ENCODE measurements at regions not wholly inside any gene's neighbourhood (a gene's known extent, or its start where the extent isn't known, plus 50 kb on each side); places are given as distances from the start of the nearest gene placed in this dataset.

DNA sequence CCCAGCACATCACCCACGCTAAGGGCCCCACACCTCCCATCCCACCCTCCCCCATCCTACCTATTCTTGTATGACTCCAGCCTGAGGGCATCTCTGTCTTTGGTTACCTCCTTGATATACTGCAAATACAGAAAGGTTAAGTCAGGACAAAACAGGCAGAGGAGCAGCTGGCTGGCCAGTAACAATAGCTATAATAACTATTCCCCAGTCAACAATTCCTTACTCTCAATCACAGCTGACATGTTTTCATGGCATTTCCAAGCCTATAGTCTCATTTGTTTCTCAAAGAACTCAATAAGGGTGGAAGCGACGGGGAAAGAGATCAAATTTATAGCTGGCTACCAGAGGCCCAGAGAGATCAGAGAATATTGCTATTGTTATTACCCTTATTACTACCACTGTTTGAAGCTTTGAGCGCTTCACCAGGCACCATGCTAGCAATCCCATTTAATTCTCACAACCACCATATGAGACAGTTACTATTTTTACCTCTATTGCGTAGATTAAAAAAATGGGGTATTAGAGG, 93.0 kb upstream of the C2CD4B start:
- TF ChIP-seq, protein P1, sequence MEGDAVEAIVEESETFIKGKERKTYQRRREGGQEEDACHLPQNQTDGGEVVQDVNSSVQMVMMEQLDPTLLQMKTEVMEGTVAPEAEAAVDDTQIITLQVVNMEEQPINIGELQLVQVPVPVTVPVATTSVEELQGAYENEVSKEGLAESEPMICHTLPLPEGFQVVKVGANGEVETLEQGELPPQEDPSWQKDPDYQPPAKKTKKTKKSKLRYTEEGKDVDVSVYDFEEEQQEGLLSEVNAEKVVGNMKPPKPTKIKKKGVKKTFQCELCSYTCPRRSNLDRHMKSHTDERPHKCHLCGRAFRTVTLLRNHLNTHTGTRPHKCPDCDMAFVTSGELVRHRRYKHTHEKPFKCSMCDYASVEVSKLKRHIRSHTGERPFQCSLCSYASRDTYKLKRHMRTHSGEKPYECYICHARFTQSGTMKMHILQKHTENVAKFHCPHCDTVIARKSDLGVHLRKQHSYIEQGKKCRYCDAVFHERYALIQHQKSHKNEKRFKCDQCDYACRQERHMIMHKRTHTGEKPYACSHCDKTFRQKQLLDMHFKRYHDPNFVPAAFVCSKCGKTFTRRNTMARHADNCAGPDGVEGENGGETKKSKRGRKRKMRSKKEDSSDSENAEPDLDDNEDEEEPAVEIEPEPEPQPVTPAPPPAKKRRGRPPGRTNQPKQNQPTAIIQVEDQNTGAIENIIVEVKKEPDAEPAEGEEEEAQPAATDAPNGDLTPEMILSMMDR (conservative IDR thresholded peaks at IDR 0.05 in 1 of 2, IDR thresholded peaks at IDR 0.05 in 1 of 2; ENCODE audit: low read depth in 1 of 2, low read length in 2 of 2) = no peak
- TF ChIP-seq EZH2 (IDR thresholded peaks at IDR 0.05; ENCODE audit: low read length, missing control alignments) = no peak

All from fibroblast of lung (primary cell).